ENCODE measurements at regions not wholly inside any gene's neighbourhood (a gene's known extent, or its start where the extent isn't known, plus 50 kb on each side); places are given as distances from the start of the nearest gene placed in this dataset.

DNA sequence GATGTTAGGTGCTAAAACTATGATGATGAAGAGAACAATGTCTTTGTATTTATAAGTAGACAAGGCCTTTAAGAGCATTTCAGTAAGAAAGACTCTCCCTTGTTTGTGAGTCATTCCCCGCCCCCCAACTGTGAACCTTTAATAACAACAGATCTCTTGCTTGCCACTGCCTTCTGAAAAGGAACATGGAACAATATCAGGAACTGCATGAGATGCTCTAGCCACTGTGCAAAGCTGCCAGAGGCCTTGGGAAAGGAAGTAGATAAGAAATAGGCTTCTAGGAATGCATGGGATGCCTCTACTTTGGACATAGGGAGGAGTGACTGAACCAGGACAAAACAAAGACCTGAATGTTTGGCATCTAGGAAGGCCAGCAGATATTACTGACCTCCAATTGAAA lies 296.1 kb upstream of the MPDZ start:
- Histone ChIP-seq H3K27ac (ENCODE audit: low read depth, low read length) (no peak overlapping the region), H3K9me3 (ENCODE audit: low read length) (no peaks in the 10 kb centered on the region), H3K4me3 (ENCODE audit: low read depth in 1 of 2, low read length in 2 of 2) (no peak overlapping the region), H3K36me3 (ENCODE audit: insufficient read depth, low read length) (no peaks in the 10 kb centered on the region), H3K27me3 (ENCODE audit: control insufficient read depth in 1 of 2, insufficient read depth in 2 of 2, low read length in 2 of 2) (no peaks in the 10 kb centered on the region), H3K4me1 (ENCODE audit: insufficient read depth, low read length) (no peaks in the 10 kb centered on the region), H3K9ac (ENCODE audit: low read length) (no peak overlapping the region)

DNA sequence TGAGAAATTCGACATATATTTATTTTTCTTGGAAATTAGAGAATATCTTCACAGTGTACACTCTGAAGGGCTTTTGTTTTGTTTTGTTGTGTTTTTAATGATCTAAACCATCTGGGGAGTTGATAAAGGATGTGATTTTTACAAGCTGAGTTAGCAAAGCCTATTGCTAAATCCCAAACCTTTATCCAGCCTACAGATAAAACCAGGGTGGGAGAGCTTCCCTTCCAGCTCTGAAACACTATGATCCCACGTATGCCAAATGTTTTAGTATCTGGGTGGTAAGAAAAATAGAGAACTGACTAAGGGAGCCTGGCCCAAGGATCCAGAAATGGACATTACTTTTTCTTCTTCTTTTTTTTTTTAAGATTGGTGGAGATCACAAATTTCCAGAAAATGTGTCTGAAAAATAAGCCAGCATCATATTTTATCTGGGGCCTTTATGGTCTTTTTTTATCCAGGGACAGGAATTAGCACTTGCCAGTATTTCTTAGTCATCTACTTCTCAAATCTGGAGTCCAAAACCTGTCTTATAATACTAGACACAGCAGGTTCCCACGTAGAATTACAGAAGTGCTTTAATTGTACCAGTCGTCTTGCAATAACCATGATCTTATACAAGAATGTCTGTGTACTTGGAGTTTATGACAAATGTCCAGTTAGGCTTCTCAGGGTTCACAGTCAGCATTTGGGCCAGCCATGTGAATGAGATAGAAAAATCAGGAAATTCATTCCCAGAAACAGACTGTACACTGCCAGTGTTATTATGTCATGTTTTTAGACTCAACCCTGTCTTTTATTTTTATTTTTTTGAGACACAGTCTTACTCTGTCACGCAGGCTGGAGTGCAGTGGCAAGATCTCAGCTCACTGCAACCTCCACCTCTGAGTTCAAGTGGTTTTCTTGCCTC lies 290.8 kb upstream of the MPDZ start:
- Histone ChIP-seq H3K9me3 (ENCODE audit: low read length) (no peaks in the 10 kb centered on the region), H3K27ac (ENCODE audit: low read depth, low read length) (peak overlapping the region; percentile 16), H3K4me1 (ENCODE audit: insufficient read depth, low read length) (peaks cover 11% of the 10 kb centered on the region), H3K4me3 (ENCODE audit: low read depth in 1 of 2, low read length in 2 of 2) (no peak overlapping the region), H3K27me3 (ENCODE audit: control insufficient read depth in 1 of 2, insufficient read depth in 2 of 2, low read length in 2 of 2) (no peaks in the 10 kb centered on the region), H3K9ac (ENCODE audit: low read length) (no peak overlapping the region), H3K36me3 (ENCODE audit: insufficient read depth, low read length) (no peaks in the 10 kb centered on the region)

GRCh38 chr9:13569602-13570067 lies 290.1 kb upstream of the MPDZ start:
- Histone ChIP-seq H3K4me1 (ENCODE audit: insufficient read depth, low read length) (peaks cover 11% of the 10 kb centered on the region), H3K9ac (ENCODE audit: low read length) (no peak overlapping the region), H3K27me3 (ENCODE audit: control insufficient read depth in 1 of 2, insufficient read depth in 2 of 2, low read length in 2 of 2) (no peaks in the 10 kb centered on the region), H3K4me3 (ENCODE audit: low read depth in 1 of 2, low read length in 2 of 2) (peak overlapping the region in 1 of 2 donors; percentile 1), H3K9me3 (ENCODE audit: low read length) (no peaks in the 10 kb centered on the region), H3K27ac (ENCODE audit: low read depth, low read length) (peak overlapping the region; percentile 27), H3K36me3 (ENCODE audit: insufficient read depth, low read length) (no peaks in the 10 kb centered on the region)

DNA sequence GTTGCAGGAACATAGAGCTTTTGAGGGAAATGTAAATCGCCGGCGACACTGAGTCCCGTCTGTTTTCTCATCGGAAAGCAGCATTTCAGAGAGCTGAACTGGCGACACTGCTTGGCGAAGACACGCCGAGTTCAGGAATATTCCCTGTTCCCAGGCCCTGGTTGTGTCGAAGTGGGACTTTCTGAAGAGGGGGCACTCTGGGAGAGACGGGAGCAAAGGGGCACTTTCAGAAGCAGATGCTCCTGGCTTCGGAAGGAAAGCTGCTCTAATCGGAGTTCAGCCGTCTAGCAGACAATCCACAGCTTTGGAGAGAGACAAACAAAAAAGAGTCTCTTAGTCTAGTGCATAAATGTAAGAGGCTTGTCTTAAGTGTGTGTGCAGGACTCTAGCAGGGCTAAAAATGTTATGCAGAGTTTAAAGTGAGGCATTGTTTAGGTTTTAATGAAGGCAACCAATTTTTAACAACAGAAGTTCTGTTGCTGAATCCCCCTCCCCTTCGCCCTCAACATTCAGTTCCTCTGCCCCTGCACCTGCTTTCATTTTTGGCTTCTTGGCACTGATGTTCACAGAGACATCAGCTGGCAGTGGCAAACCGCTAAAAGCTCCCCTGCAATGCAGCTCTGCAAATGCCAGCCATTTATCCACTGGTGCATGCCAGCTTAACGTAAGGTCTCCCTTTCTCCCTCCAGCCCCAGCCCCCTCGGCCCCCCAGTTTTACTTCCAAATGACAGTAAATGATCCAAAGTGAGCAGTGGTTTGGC lies 289.5 kb upstream of the MPDZ start:
- no peaks in the 10 kb centered on the region for H3K36me3 ChIP-seq (ENCODE audit: insufficient read depth, low read length)
- H3K9me3 ChIP-seq (ENCODE audit: low read length), result no peaks in the 10 kb centered on the region
- H3K9ac ChIP-seq (ENCODE audit: low read length), result no peak overlapping the region
- H3K27me3 ChIP-seq (ENCODE audit: control insufficient read depth in 1 of 2, insufficient read depth in 2 of 2, low read length in 2 of 2), result no peaks in the 10 kb centered on the region
- peaks cover 11% of the 10 kb centered on the region for H3K4me1 ChIP-seq (ENCODE audit: insufficient read depth, low read length)
- peak overlapping the region; percentile 27 for H3K27ac ChIP-seq (ENCODE audit: low read depth, low read length)
- peak overlapping the region; percentile 1 to 35 for H3K4me3 ChIP-seq (ENCODE audit: low read depth in 1 of 2, low read length in 2 of 2)

GRCh38 chr9:13568405-13568804 lies 288.9 kb upstream of the MPDZ start:
- peak overlapping the region in 1 of 2 donors; percentile 35 for H3K4me3 ChIP-seq (ENCODE audit: low read depth in 1 of 2, low read length in 2 of 2)
- H3K9me3 ChIP-seq (ENCODE audit: low read length), result no peaks in the 10 kb centered on the region
- no peaks in the 10 kb centered on the region for H3K36me3 ChIP-seq (ENCODE audit: insufficient read depth, low read length)
- no peak overlapping the region for H3K27ac ChIP-seq (ENCODE audit: low read depth, low read length)
- H3K9ac ChIP-seq (ENCODE audit: low read length), result no peak overlapping the region
- no peaks in the 10 kb centered on the region for H3K27me3 ChIP-seq (ENCODE audit: control insufficient read depth in 1 of 2, insufficient read depth in 2 of 2, low read length in 2 of 2)
- H3K4me1 ChIP-seq (ENCODE audit: insufficient read depth, low read length), result peaks cover 11% of the 10 kb centered on the region

GRCh38 chr9:13567833-13568232 lies 288.3 kb upstream of the MPDZ start:
- Histone ChIP-seq H3K36me3 (ENCODE audit: insufficient read depth, low read length) (no peaks in the 10 kb centered on the region), H3K4me1 (ENCODE audit: insufficient read depth, low read length) (peaks cover 11% of the 10 kb centered on the region), H3K9me3 (ENCODE audit: low read length) (no peaks in the 10 kb centered on the region), H3K4me3 (ENCODE audit: low read depth in 1 of 2, low read length in 2 of 2) (peak overlapping the region in 1 of 2 donors; percentile 8), H3K27me3 (ENCODE audit: control insufficient read depth in 1 of 2, insufficient read depth in 2 of 2, low read length in 2 of 2) (no peaks in the 10 kb centered on the region), H3K27ac (ENCODE audit: low read depth, low read length) (no peak overlapping the region), H3K9ac (ENCODE audit: low read length) (no peak overlapping the region)

DNA sequence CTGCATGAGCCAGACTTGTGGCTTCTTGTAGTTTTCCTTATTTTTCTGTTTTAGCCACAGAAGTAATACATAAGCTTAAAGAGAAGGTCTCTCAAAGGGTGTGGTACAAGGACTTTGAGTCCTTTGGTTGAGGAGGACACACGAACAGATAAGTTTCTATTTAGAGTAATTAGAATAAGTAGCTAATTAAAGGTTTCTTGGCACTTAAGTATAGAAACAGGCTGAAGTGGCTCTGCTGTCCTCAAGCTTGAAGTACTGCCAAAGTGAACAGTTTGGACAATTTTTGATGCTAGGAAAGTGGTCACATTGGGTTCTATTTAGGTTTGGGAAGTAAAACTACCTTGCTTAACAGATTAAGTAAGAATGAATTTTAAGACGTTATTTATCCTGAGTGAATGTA lies 278.3 kb upstream of the MPDZ start:
- Histone ChIP-seq H3K4me1 (ENCODE audit: insufficient read depth, low read length) (no peaks in the 10 kb centered on the region), H3K9ac (ENCODE audit: low read length) (no peak overlapping the region), H3K27me3 (ENCODE audit: control insufficient read depth in 1 of 2, insufficient read depth in 2 of 2, low read length in 2 of 2) (no peaks in the 10 kb centered on the region), H3K9me3 (ENCODE audit: low read length) (peaks cover 3% of the 10 kb centered on the region), H3K4me3 (ENCODE audit: low read depth in 1 of 2, low read length in 2 of 2) (no peak overlapping the region), H3K27ac (ENCODE audit: low read depth, low read length) (no peak overlapping the region), H3K36me3 (ENCODE audit: insufficient read depth, low read length) (no peaks in the 10 kb centered on the region)

- H3K9me3 ChIP-seq (ENCODE audit: low read length), result peaks cover 3% of the 10 kb centered on the region
- H3K9ac ChIP-seq (ENCODE audit: low read length), result no peak overlapping the region
- H3K4me3 ChIP-seq (ENCODE audit: low read depth in 1 of 2, low read length in 2 of 2), result no peak overlapping the region
- H3K27me3 ChIP-seq (ENCODE audit: control insufficient read depth in 1 of 2, insufficient read depth in 2 of 2, low read length in 2 of 2), result no peaks in the 10 kb centered on the region
- no peaks in the 10 kb centered on the region for H3K4me1 ChIP-seq (ENCODE audit: insufficient read depth, low read length)
- H3K36me3 ChIP-seq (ENCODE audit: insufficient read depth, low read length), result no peaks in the 10 kb centered on the region
- H3K27ac ChIP-seq (ENCODE audit: low read depth, low read length), result no peak overlapping the region
Observed at GRCh38 chr9:13556656-13557055, 277.2 kb upstream of the MPDZ start.

GRCh38 chr9:13555989-13556500 lies 276.6 kb upstream of the MPDZ start:
- no peaks in the 10 kb centered on the region for H3K36me3 ChIP-seq (ENCODE audit: insufficient read depth, low read length)

DNA sequence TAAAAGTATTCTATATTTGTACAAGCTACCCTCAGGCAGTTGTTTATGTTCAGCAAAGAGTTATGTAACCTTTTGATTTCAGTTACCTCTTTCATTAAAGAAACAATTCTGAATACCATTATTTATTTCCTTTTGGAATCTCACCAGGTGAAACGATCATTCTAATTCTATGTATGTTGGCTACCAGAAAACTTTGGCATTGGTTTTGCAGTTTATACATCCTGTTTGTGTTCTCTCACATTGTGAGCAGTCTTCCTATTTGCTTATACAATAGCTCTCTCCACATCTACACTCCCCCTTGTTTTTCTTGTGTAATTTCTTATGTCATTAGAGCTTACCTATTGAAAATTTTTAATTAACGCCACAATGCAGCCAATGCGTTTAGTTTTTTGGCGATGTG lies 276.0 kb upstream of the MPDZ start:
- Histone ChIP-seq H3K36me3 (ENCODE audit: insufficient read depth, low read length) (no peaks in the 10 kb centered on the region), H3K4me1 (ENCODE audit: insufficient read depth, low read length) (no peaks in the 10 kb centered on the region), H3K27ac (ENCODE audit: low read depth, low read length) (no peak overlapping the region)

More at GRCh38 chr9:13555989-13556500, 276.6 kb upstream of the MPDZ start:
- Histone ChIP-seq H3K9ac (ENCODE audit: low read length) (no peak overlapping the region), H3K9me3 (ENCODE audit: low read length) (peaks cover 3% of the 10 kb centered on the region), H3K4me1 (ENCODE audit: insufficient read depth, low read length) (no peaks in the 10 kb centered on the region), H3K4me3 (ENCODE audit: low read depth in 1 of 2, low read length in 2 of 2) (no peak overlapping the region), H3K27me3 (ENCODE audit: control insufficient read depth in 1 of 2, insufficient read depth in 2 of 2, low read length in 2 of 2) (no peaks in the 10 kb centered on the region), H3K27ac (ENCODE audit: low read depth, low read length) (no peak overlapping the region)

GRCh38 chr9:13554626-13555025 lies 275.1 kb upstream of the MPDZ start:
- Histone ChIP-seq H3K27me3 (ENCODE audit: control insufficient read depth in 1 of 2, insufficient read depth in 2 of 2, low read length in 2 of 2) (no peaks in the 10 kb centered on the region), H3K9ac (ENCODE audit: low read length) (no peak overlapping the region)

More for the DNA sequence above, 276.0 kb upstream of the MPDZ start:
- Histone ChIP-seq H3K4me3 (ENCODE audit: low read depth in 1 of 2, low read length in 2 of 2) (no peak overlapping the region), H3K27me3 (ENCODE audit: control insufficient read depth in 1 of 2, insufficient read depth in 2 of 2, low read length in 2 of 2) (no peaks in the 10 kb centered on the region), H3K9ac (ENCODE audit: low read length) (no peak overlapping the region), H3K9me3 (ENCODE audit: low read length) (peaks cover 3% of the 10 kb centered on the region)

More at GRCh38 chr9:13554626-13555025, 275.1 kb upstream of the MPDZ start:
- Histone ChIP-seq H3K9me3 (ENCODE audit: low read length) (peaks cover 3% of the 10 kb centered on the region), H3K4me1 (ENCODE audit: insufficient read depth, low read length) (no peaks in the 10 kb centered on the region), H3K36me3 (ENCODE audit: insufficient read depth, low read length) (no peaks in the 10 kb centered on the region), H3K27ac (ENCODE audit: low read depth, low read length) (no peak overlapping the region), H3K4me3 (ENCODE audit: low read depth in 1 of 2, low read length in 2 of 2) (no peak overlapping the region)
